Gastrocnemius medialis (tissue), 4 donors: ENCODE measurements at regions not wholly inside any gene's neighbourhood (a gene's known extent, or its start where the extent isn't known, plus 50 kb on each side); places are given as distances from the start of the nearest gene placed in this dataset.

Experiments
- CTCF ChIP-seq, 5 experiments: fragments of 450-650 bp in 3 of 5; fragments of 200-600 bp in 2 of 5; sonication (generic) in 2 of 5; IDR thresholded peaks in 4 of 5; conservative IDR thresholded peaks in 1 of 5; 1 replicate in 4 of 5; 2 replicates in 1 of 5; pipeline ENCODE4 v1.5.1; 2016 to 2019; ENCODE audit warnings: antibody characterized with exemption in 5 of 5, mild to moderate bottlenecking in 3 of 5, moderate library complexity in 3 of 5
- POLR2A ChIP-seq, 2 donors: fragments of 450-650 bp; IDR thresholded peaks; one replicate each; pipeline ENCODE4 v1.6.1; 2017; ENCODE audit warnings: antibody characterized with exemption in 2 of 2, mild to moderate bottlenecking in 2 of 2, moderate library complexity in 2 of 2

DNA sequence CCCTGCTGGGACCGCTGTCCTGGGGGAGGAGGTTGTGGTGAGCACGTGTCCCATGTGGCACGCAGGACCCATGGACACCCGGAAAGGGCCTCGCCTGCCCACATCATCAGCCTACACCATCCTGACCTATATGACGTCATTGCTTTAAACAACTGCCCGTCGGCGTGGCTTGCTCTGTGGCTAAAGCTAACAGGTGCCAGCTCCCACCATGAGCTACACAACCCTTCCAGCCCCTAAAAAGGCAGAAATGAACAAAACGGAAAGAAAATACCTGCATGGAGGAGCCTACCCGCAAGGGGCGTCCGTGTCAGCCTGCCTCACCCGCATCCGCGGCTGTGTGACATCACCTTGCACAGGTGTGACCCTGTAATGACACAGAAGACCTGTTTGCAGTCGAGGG, 481.8 kb downstream of the BRD1 start:
- no peak for TF ChIP-seq CTCF (IDR thresholded peaks at IDR 0.05 in 4 of 5, conservative IDR thresholded peaks at IDR 0.05 in 1 of 5)
- TF ChIP-seq POLR2A (IDR thresholded peaks at IDR 0.05): no peak
